ENCODE measurements at regions not wholly inside any gene's neighbourhood (a gene's known extent, or its start where the extent isn't known, plus 50 kb on each side); places are given as distances from the start of the nearest gene placed in this dataset.

DNA sequence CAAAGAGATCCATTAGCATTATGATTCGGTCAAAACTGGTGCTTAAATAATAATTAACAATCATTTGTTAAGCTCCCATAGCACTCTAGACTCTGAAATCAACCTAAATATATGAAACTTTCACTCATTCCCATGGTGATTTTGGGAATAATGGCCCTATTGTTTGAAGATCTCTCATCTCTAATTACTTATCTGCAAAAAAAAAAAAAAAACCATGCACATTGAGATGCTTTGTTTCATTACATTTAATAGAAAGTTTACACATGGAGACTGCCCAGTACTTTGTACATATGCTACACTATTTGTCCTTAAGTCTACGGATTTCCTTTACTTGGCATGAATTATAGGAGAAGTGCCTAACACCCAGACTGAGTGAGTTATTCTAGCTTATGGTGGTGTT, 280.6 kb upstream of the MEOX2 start:
- TF ChIP-seq CTCF (conservative IDR thresholded peaks at IDR 0.05; ENCODE audit: low read length) (no peak), EZH2phosphoT487 (IDR thresholded peaks at IDR 0.05; ENCODE audit: borderline replicate concordance) (no peak)
